ENCODE measurements at regions not wholly inside any gene's neighbourhood (a gene's known extent, or its start where the extent isn't known, plus 50 kb on each side); places are given as distances from the start of the nearest gene placed in this dataset.
"Not testable (repeated sequence)": the region's sequence is repeated elsewhere in the genome, so short reads cannot be mapped to it uniquely, and the experiment has no call there.

GRCh38 chr15:20289538-20290103 is 252.0 kb downstream of the GOLGA6L6 start:
- H3K27ac ChIP-seq, FAIRE-seq: not testable (repeated sequence)
- H3K9me3 ChIP-seq: peaks cover 17% of the 10 kb centered on the region

GRCh38 chr15:20288800-20289537 is 252.6 kb downstream of the GOLGA6L6 start:
- H3K27ac ChIP-seq; ATAC-seq; H3K4me1 ChIP-seq; H3K4me2 ChIP-seq; CTCF ChIA-PET; DNase-seq (ENCODE audit: low read depth in 1 of 2, low spot score in 1 of 2); POLR2A ChIA-PET; FAIRE-seq; H3K4me3 ChIP-seq: not testable (repeated sequence)
- 8% methylated on average over 8 of the region's 8 CpGs for WGBS (ENCODE audit: missing lambda C conversion rate)
- H3K9me3 ChIP-seq: peaks cover 15% of the 10 kb centered on the region

More at GRCh38 chr15:20289538-20290103, 252.0 kb downstream of the GOLGA6L6 start:
- ATAC-seq; H3K4me2 ChIP-seq; H3K4me1 ChIP-seq; H3K4me3 ChIP-seq; POLR2A ChIA-PET; DNase-seq (ENCODE audit: low read depth in 1 of 2, low spot score in 1 of 2); CTCF ChIA-PET: not testable (repeated sequence)
- WGBS (ENCODE audit: missing lambda C conversion rate): 5% methylated on average over 4 of the region's 4 CpGs

- 3% methylated on average over 2 of the region's 2 CpGs for WGBS (ENCODE audit: missing lambda C conversion rate)
- POLR2A ChIA-PET; H3K27ac ChIP-seq; H3K4me1 ChIP-seq; H3K4me2 ChIP-seq; CTCF ChIA-PET; DNase-seq (ENCODE audit: low read depth in 1 of 2, low spot score in 1 of 2); H3K4me3 ChIP-seq; FAIRE-seq; ATAC-seq: not testable (repeated sequence)
- H3K9me3 ChIP-seq: peaks cover 14% of the 10 kb centered on the region; the same call in 2 of the 3 replicates
Observed at GRCh38 chr15:20286559-20286958, 255.0 kb downstream of the GOLGA6L6 start.

- H3K4me3 ChIP-seq; ATAC-seq; DNase-seq (ENCODE audit: low read depth in 1 of 2, low spot score in 1 of 2); H3K27ac ChIP-seq; CTCF ChIA-PET; H3K4me2 ChIP-seq; H3K4me1 ChIP-seq; POLR2A ChIA-PET; FAIRE-seq: not testable (repeated sequence)
- H3K9me3 ChIP-seq: peaks cover 21% of the 10 kb centered on the region; the same call in 2 of the 3 replicates
- 0% methylated on average over 5 of the region's 5 CpGs for WGBS (ENCODE audit: missing lambda C conversion rate)
Observed at GRCh38 chr15:20285696-20286300, 255.8 kb downstream of the GOLGA6L6 start.

GRCh38 chr15:20284891-20285535 is 256.6 kb downstream of the GOLGA6L6 start:
- H3K27ac ChIP-seq; ATAC-seq; FAIRE-seq; H3K4me1 ChIP-seq; CTCF ChIA-PET; POLR2A ChIA-PET; H3K4me2 ChIP-seq; DNase-seq (ENCODE audit: low read depth in 1 of 2, low spot score in 1 of 2); H3K4me3 ChIP-seq: not testable (repeated sequence)
- H3K9me3 ChIP-seq: peaks cover 29% of the 10 kb centered on the region
- 3% methylated on average over 3 of the region's 3 CpGs for WGBS (ENCODE audit: missing lambda C conversion rate)

- CTCF ChIA-PET: not testable (repeated sequence)
Observed at GRCh38 chr15:20283651-20284050, 257.9 kb downstream of the GOLGA6L6 start.

GRCh38 chr15:20282491-20282943 is 259.1 kb downstream of the GOLGA6L6 start:
- POLR2A ChIA-PET; FAIRE-seq; H3K4me1 ChIP-seq; H3K27ac ChIP-seq; DNase-seq (ENCODE audit: low read depth in 1 of 2, low spot score in 1 of 2); H3K4me3 ChIP-seq; ATAC-seq; H3K4me2 ChIP-seq; CTCF ChIA-PET: not testable (repeated sequence)
- 49% methylated on average over 29 of the region's 29 CpGs for WGBS (ENCODE audit: missing lambda C conversion rate)
- peaks cover 40% of the 10 kb centered on the region for H3K9me3 ChIP-seq

More at GRCh38 chr15:20283651-20284050, 257.9 kb downstream of the GOLGA6L6 start:
- H3K4me1 ChIP-seq; H3K4me3 ChIP-seq; POLR2A ChIA-PET; H3K27ac ChIP-seq; H3K4me2 ChIP-seq; ATAC-seq; DNase-seq (ENCODE audit: low read depth in 1 of 2, low spot score in 1 of 2); FAIRE-seq: not testable (repeated sequence)
- 33% methylated on average over 3 of the region's 3 CpGs for WGBS (ENCODE audit: missing lambda C conversion rate)
- peaks cover 36% of the 10 kb centered on the region for H3K9me3 ChIP-seq

- FAIRE-seq; DNase-seq (ENCODE audit: low read depth in 1 of 2, low spot score in 1 of 2); CTCF ChIA-PET; H3K4me1 ChIP-seq; H3K4me3 ChIP-seq; ATAC-seq; H3K27ac ChIP-seq; H3K4me2 ChIP-seq; POLR2A ChIA-PET: not testable (repeated sequence)
- WGBS (ENCODE audit: missing lambda C conversion rate): 10% methylated on average over 7 of the region's 7 CpGs
- H3K9me3 ChIP-seq: peaks cover 44% of the 10 kb centered on the region
Observed at GRCh38 chr15:20281567-20282275, 259.9 kb downstream of the GOLGA6L6 start.

Measured in A549 (cell line).